ENCODE measurements at regions not wholly inside any gene's neighbourhood (a gene's known extent, or its start where the extent isn't known, plus 50 kb on each side); places are given as distances from the start of the nearest gene placed in this dataset.

GRCh38 chrX:39957816-39958566, 139.8 kb downstream of the BCOR start:
- Histone ChIP-seq H3K36me3 (ENCODE audit: insufficient read depth) (no peaks in the 10 kb centered on the region), H3K27ac (no peak overlapping the region), H3K79me2 (ENCODE audit: insufficient read depth, low read depth) (no peaks in the 10 kb centered on the region), H3K4me1 (ENCODE audit: low read depth, poor library complexity, severe bottlenecking) (no peaks in the 10 kb centered on the region), H3K4me3 (IDR thresholded peaks at IDR 0.05; ENCODE audit: insufficient read depth, low read depth, low read length) (no peak overlapping the region), H4K20me1 (ENCODE audit: insufficient read depth) (no peaks in the 10 kb centered on the region), H2AFZ (ENCODE audit: low read depth) (no peak overlapping the region), H3K9ac (no peak overlapping the region), H3K4me2 (no peak overlapping the region), H3K27me3 (ENCODE audit: insufficient read depth, low read depth) (no peaks in the 10 kb centered on the region)
- TF ChIP-seq CTCF (conservative IDR thresholded peaks at IDR 0.05; ENCODE audit: low read depth, low read length), result no peak

GRCh38 chrX:39958850-39959249, 138.9 kb downstream of the BCOR start:
- Histone ChIP-seq H4K20me1 (ENCODE audit: insufficient read depth) (no peaks in the 10 kb centered on the region), H2AFZ (ENCODE audit: low read depth) (no peak overlapping the region), H3K27ac (no peak overlapping the region), H3K36me3 (ENCODE audit: insufficient read depth) (no peaks in the 10 kb centered on the region), H3K4me1 (ENCODE audit: low read depth, poor library complexity, severe bottlenecking) (no peaks in the 10 kb centered on the region), H3K4me2 (no peak overlapping the region), H3K27me3 (ENCODE audit: insufficient read depth, low read depth) (no peaks in the 10 kb centered on the region), H3K79me2 (ENCODE audit: insufficient read depth, low read depth) (no peaks in the 10 kb centered on the region), H3K9ac (no peak overlapping the region), H3K4me3 (IDR thresholded peaks at IDR 0.05; ENCODE audit: insufficient read depth, low read depth, low read length) (no peak overlapping the region)
- TF ChIP-seq CTCF (conservative IDR thresholded peaks at IDR 0.05; ENCODE audit: low read depth, low read length), result no peak

GRCh38 chrX:39960219-39960618, 137.5 kb downstream of the BCOR start:
- Histone ChIP-seq H3K4me3 (IDR thresholded peaks at IDR 0.05; ENCODE audit: insufficient read depth, low read depth, low read length) (no peak overlapping the region), H3K27me3 (ENCODE audit: insufficient read depth, low read depth) (no peaks in the 10 kb centered on the region), H3K4me2 (no peak overlapping the region), H3K27ac (no peak overlapping the region), H3K36me3 (ENCODE audit: insufficient read depth) (no peaks in the 10 kb centered on the region), H4K20me1 (ENCODE audit: insufficient read depth) (no peaks in the 10 kb centered on the region), H3K4me1 (ENCODE audit: low read depth, poor library complexity, severe bottlenecking) (no peaks in the 10 kb centered on the region), H2AFZ (ENCODE audit: low read depth) (no peak overlapping the region), H3K9ac (no peak overlapping the region), H3K79me2 (ENCODE audit: insufficient read depth, low read depth) (no peaks in the 10 kb centered on the region)
- TF ChIP-seq CTCF (conservative IDR thresholded peaks at IDR 0.05; ENCODE audit: low read depth, low read length), result no peak

- Histone ChIP-seq H3K27ac (no peak overlapping the region), H4K20me1 (ENCODE audit: insufficient read depth) (no peaks in the 10 kb centered on the region), H3K4me3 (IDR thresholded peaks at IDR 0.05; ENCODE audit: insufficient read depth, low read depth, low read length) (no peak overlapping the region), H3K9ac (no peak overlapping the region), H3K4me2 (no peak overlapping the region), H3K4me1 (ENCODE audit: low read depth, poor library complexity, severe bottlenecking) (no peaks in the 10 kb centered on the region), H3K27me3 (ENCODE audit: insufficient read depth, low read depth) (no peaks in the 10 kb centered on the region), H3K79me2 (ENCODE audit: insufficient read depth, low read depth) (no peaks in the 10 kb centered on the region), H3K36me3 (ENCODE audit: insufficient read depth) (no peaks in the 10 kb centered on the region), H2AFZ (ENCODE audit: low read depth) (no peak overlapping the region)
- TF ChIP-seq CTCF (conservative IDR thresholded peaks at IDR 0.05; ENCODE audit: low read depth, low read length), result no peak
Observed at GRCh38 chrX:39961441-39961840, 136.3 kb downstream of the BCOR start.
